ENCODE measurements at regions not wholly inside any gene's neighbourhood (a gene's known extent, or its start where the extent isn't known, plus 50 kb on each side); places are given as distances from the start of the nearest gene placed in this dataset.

- TF ChIP-seq CTCF (IDR thresholded peaks at IDR 0.05; ENCODE audit: low read depth, low read length, missing control alignments), result no peak
- DNase-seq (ENCODE audit: low read depth), result no peak
- H3K4me3 ChIP-seq (ENCODE audit: low read depth, low read length), result no peak overlapping the region
Measured at GRCh38 chr10:105725007-105725406, 1083.9 kb downstream of the SORCS3 start.

- DNase-seq (ENCODE audit: low read depth), result no peak
- TF ChIP-seq CTCF (IDR thresholded peaks at IDR 0.05; ENCODE audit: low read depth, low read length, missing control alignments), result no peak
- H3K4me3 ChIP-seq (ENCODE audit: low read depth, low read length), result no peak overlapping the region
Measured at GRCh38 chr10:105718207-105718995, 1077.3 kb downstream of the SORCS3 start.

- DNase-seq (ENCODE audit: low read depth), result no peak
- TF ChIP-seq CTCF (IDR thresholded peaks at IDR 0.05; ENCODE audit: low read depth, low read length, missing control alignments), result no peak
- no peak overlapping the region for H3K4me3 ChIP-seq (ENCODE audit: low read depth, low read length)
Measured at GRCh38 chr10:105714728-105715127, 1073.6 kb downstream of the SORCS3 start.

- TF ChIP-seq CTCF (IDR thresholded peaks at IDR 0.05; ENCODE audit: low read depth, low read length, missing control alignments), result no peak
- H3K4me3 ChIP-seq (ENCODE audit: low read depth, low read length), result no peak overlapping the region
- DNase-seq (ENCODE audit: low read depth), result no peak
Measured at GRCh38 chr10:105707603-105708002, 1066.5 kb downstream of the SORCS3 start.

GRCh38 chr10:105706281-105707026, 1065.4 kb downstream of the SORCS3 start:
- no peak for TF ChIP-seq CTCF (IDR thresholded peaks at IDR 0.05; ENCODE audit: low read depth, low read length, missing control alignments)
- DNase-seq (ENCODE audit: low read depth), result no peak
- H3K4me3 ChIP-seq (ENCODE audit: low read depth, low read length), result no peak overlapping the region

GRCh38 chr10:105702211-105702610, 1061.1 kb downstream of the SORCS3 start:
- no peak overlapping the region for H3K4me3 ChIP-seq (ENCODE audit: low read depth, low read length)
- no peak for DNase-seq (ENCODE audit: low read depth)
- TF ChIP-seq CTCF (IDR thresholded peaks at IDR 0.05; ENCODE audit: low read depth, low read length, missing control alignments), result no peak

Measured in GM12864 (cell line).